ENCODE measurements at regions not wholly inside any gene's neighbourhood (a gene's known extent, or its start where the extent isn't known, plus 50 kb on each side); places are given as distances from the start of the nearest gene placed in this dataset.
A peak's percentile ranks its signal among the peaks of the same experiment; 100 is the strongest.

DNA sequence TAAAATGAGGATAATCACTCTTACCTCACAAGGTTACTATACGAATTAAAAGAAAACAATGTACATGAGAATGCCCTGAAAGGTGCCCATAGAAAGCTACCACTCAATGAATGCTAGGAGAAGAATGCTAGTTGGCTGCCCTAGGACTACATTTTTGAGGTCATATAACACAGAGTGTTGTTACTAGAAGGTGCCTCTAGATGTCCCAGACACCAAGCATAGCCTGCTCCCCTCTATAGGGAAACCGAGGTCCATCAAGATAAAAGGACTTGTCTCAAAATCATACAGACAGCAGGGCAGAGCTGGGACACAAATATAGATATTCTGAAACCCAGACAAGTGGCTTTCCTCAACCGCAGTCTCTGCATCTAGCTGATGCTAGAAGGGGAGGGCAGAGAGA, 147.0 kb upstream of the ARHGEF9 start:
- ChIA-PET CTCF (no interaction called here), POLR2A (ENCODE audit: low non-redundant PET) (no interaction called here)
- TF ChIP-seq, protein P1, sequence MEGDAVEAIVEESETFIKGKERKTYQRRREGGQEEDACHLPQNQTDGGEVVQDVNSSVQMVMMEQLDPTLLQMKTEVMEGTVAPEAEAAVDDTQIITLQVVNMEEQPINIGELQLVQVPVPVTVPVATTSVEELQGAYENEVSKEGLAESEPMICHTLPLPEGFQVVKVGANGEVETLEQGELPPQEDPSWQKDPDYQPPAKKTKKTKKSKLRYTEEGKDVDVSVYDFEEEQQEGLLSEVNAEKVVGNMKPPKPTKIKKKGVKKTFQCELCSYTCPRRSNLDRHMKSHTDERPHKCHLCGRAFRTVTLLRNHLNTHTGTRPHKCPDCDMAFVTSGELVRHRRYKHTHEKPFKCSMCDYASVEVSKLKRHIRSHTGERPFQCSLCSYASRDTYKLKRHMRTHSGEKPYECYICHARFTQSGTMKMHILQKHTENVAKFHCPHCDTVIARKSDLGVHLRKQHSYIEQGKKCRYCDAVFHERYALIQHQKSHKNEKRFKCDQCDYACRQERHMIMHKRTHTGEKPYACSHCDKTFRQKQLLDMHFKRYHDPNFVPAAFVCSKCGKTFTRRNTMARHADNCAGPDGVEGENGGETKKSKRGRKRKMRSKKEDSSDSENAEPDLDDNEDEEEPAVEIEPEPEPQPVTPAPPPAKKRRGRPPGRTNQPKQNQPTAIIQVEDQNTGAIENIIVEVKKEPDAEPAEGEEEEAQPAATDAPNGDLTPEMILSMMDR (conservative IDR thresholded peaks at IDR 0.05; ENCODE audit: low read depth): no peak
- no peak overlapping the region for H3K27ac ChIP-seq
- DNase-seq (ENCODE audit: low spot score): no peak

DNA sequence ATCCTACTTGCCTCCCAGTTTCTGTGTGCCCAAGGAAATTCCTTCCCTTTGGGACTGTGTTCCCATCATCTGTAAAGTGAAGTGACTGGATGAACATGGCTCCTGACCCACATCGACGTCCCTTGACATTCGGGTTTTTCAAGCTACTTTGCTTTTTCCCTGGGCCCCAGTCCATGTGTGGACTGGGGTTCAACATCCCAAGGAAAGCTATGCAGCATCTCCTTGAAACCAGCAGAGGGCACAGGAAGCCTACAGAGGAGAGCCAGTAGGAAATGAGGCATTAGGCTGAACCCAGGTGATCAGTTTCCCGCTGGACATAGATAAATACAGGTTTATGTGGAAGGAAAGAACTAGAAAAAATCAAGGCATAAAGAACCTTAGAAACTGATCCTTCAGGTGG, 145.1 kb upstream of the ARHGEF9 start:
- POLR2A ChIA-PET (ENCODE audit: low non-redundant PET): no interaction called here
- no peak overlapping the region for H3K27ac ChIP-seq
- TF ChIP-seq, protein P1 (conservative IDR thresholded peaks at IDR 0.05; ENCODE audit: low read depth): no peak
- no peak for DNase-seq (ENCODE audit: low spot score)
- CTCF ChIA-PET: interaction anchor here (1.1 kb wide), 1 partner anchor 277 kb away, joined by 3 read pairs; no protein-coding TSS in a partner anchor

DNA sequence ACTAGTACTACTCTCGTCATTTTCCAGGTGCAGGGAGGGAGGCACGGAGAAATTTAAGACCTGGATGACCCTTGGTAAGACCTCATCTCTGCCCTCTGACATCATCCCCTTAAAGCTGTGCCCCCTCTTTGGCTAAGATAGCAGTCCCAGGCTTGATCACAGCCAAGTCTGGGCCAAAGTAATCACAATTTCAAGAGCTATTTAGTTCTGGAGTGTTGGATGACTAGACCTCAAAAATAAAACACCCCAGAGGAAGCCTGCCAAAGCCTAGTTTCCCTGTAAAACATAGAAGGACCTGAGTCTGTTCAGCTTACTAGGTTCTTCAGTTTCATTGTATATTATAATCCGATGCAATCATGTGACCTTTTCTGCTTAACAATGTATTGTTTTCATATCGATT, 144.6 kb upstream of the ARHGEF9 start:
- ChIA-PET CTCF (interaction anchor here (1.1 kb wide), 1 partner anchor 277 kb away, joined by 3 read pairs; no protein-coding TSS in a partner anchor), POLR2A (ENCODE audit: low non-redundant PET) (no interaction called here)
- no peak for DNase-seq (ENCODE audit: low spot score)
- H3K27ac ChIP-seq: no peak overlapping the region
- TF ChIP-seq, protein P1 (conservative IDR thresholded peaks at IDR 0.05; ENCODE audit: low read depth): no peak

DNA sequence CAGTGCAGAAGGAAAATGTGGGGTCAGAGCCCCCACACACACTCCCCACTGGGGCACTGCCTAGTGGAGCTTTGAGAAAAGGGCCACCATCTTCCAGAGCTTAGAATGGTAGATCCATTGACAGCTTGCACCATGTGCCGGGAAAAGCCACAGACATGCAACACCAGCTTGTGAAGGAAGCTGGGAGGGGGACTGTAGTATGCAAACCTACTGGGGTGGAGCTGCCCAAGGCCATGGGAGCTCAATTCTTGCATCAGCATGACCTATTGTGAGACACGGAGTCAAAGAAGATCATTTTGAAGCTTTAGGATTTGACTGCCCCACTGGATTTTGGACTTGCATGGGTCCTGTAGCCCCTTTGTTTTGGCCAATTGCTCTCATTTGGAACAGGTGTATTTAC, 142.8 kb upstream of the ARHGEF9 start:
- DNase-seq (ENCODE audit: low spot score): no peak
- CTCF ChIA-PET: no interaction called here
- no peak overlapping the region for H3K27ac ChIP-seq
- TF ChIP-seq, protein P1 (conservative IDR thresholded peaks at IDR 0.05; ENCODE audit: low read depth): no peak
- POLR2A ChIA-PET (ENCODE audit: low non-redundant PET): no interaction called here

DNA sequence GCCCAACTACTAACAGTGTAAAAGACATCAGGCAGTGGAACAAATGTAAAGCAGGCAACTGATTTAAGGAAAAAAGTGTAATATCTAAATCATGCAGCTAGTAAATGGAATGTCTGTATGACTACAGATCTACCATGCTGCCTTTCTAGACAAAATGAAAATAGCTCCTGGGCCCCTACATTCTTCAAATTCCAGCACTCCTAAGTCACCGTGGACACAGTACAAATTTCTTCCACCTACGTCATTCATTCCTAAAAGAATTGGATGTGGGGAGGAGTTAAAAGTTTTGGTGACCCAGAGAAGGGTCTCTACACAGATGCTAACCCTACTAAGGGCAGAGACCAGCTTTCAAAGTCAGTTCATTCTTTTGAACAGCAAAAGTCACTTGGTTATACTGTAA, 137.2 kb upstream of the ARHGEF9 start:
- DNase-seq (ENCODE audit: low spot score): peak; percentile 1
- TF ChIP-seq, protein P1 (conservative IDR thresholded peaks at IDR 0.05; ENCODE audit: low read depth): no peak
- ChIA-PET CTCF (no interaction called here), POLR2A (ENCODE audit: low non-redundant PET) (no interaction called here)
- no peak overlapping the region for H3K27ac ChIP-seq

DNA sequence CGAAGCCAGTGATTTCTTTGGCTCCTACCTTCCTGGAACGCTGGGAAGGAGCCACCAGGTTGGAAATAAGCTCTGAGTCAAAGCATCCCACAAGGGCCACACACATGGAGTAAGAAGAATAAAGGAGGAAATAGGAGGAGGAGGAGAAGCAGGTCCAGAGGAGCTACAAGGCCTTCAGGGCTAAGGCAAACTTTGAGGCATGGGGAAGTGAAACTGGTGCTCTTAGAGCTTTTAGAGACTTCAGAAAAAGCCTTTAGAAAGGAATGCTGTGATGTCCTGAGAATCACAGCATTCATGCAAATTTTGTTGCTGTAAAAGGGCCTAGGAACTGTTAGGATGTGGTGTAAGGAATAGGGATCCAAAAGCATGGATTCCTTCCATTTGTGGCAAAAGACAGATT, 135.9 kb upstream of the ARHGEF9 start:
- DNase-seq (ENCODE audit: low spot score): no peak
- H3K27ac ChIP-seq: no peak overlapping the region
- ChIA-PET CTCF (no interaction called here), POLR2A (ENCODE audit: low non-redundant PET) (no interaction called here)
- TF ChIP-seq, protein P1 (conservative IDR thresholded peaks at IDR 0.05; ENCODE audit: low read depth): no peak

DNA sequence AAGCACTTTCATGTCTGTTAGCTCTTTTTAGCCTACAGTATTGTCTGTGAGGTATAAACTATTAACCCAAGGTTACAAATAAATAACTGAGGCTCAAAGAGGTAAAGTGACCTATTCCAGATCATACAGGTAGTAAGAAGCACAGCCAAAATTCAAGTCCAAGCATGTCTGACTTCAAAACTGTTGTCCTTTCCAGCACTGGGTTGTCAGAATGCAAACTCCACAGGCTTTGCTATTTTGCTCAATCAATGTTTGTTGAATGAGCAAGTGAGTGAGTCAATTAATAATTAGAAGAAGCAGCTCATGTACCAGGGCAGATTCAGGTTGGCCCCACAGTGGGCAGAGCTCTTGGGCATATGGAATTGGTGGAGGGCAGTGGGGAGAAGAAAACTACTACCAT, 134.1 kb upstream of the ARHGEF9 start:
- POLR2A ChIA-PET (ENCODE audit: low non-redundant PET): no interaction called here
- no peak for DNase-seq (ENCODE audit: low spot score)
- CTCF ChIA-PET: no interaction called here
- no peak overlapping the region for H3K27ac ChIP-seq
- TF ChIP-seq, protein P1 (conservative IDR thresholded peaks at IDR 0.05; ENCODE audit: low read depth): no peak
